ENCODE measurements at regions not wholly inside any gene's neighbourhood (a gene's known extent, or its start where the extent isn't known, plus 50 kb on each side); places are given as distances from the start of the nearest gene placed in this dataset.

DNA sequence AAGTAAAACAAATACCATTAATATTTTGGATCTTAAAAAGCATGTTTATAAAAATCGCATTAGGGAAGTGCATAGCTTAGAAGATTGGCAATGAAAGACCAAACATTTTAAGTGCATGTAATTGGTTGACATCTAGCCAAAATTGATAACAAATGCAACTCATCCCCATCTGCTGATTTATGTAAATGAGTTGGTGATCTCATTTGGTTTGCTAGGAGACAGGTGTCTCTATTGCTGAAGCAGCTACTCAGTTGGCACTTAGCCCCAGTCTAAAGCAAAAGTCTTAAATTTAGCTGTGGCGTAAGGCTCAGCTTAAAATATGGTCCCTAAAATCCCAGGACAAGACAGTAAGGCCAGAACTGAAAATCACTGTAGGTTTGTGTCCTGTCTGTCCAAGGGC is 113.5 kb upstream of the CHL1 start:
- TF ChIP-seq CTCF (IDR thresholded peaks at IDR 0.05): no peak
- DNase-seq (ENCODE audit: low spot score): no peak
- H3K27ac ChIP-seq: no peak overlapping the region
- H3K4me3 ChIP-seq: no peak overlapping the region

DNA sequence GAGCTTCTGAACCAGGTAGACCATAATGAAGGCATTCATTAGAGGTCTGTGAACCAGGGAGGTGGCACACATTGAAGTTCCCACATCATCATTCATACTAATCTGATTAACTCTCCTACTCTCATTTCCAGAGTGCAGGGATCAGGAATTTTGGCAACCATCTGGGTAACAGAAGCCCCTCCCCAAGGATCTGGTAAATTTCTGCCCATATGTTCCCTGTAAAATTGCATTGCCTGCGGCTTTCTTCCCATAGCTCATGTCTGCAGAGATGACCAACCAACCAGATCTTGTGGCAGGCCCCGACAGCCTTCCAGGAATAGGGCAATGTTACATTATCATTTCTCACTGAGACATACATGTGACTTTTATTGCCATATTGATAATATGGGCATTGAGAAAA is 111.4 kb upstream of the CHL1 start:
- H3K27ac ChIP-seq: no peak overlapping the region
- no peak overlapping the region for H3K4me3 ChIP-seq
- no peak for DNase-seq (ENCODE audit: low spot score)
- TF ChIP-seq CTCF (IDR thresholded peaks at IDR 0.05): no peak

DNA sequence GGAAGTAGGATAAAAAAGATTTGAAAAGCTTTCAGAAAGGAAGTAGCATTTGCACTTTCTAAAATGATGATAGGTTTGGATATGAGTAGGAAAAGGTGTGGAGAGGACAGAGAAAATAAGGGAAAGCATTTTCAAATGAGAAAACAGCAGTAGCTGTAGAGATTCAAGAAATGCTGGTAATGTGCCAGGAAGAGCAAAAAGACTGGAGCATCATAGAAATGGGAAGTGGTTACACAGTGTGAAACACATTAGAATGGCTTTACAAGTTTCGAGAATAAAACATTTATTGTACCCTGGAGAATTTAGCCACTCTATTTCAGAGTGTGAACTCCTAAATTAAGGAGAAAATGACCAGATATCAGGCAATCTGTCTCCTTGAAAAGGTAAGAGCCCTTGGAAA is 108.3 kb upstream of the CHL1 start:
- Histone ChIP-seq H3K27ac (no peak overlapping the region), H3K4me3 (no peak overlapping the region)
- no peak for DNase-seq (ENCODE audit: low spot score)
- TF ChIP-seq CTCF (IDR thresholded peaks at IDR 0.05): no peak

DNA sequence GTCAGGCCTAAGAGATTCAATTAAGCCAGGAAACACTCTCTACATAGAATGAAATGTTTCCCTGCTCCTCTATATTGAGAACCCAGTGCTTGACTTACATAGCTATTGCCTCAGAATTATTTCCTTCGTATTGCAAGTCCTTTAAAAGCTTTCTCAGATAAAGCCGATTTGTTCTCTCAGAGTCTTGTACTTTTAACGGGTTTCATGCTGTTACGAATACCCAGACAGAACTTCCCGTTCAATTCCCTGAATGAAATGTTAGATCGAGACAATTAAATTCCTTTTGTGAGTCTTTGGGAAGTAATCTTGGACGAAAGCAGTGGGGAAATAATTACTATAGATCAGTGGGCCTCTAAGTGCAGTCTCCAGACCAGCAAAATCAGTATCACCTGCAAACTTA is 102.8 kb upstream of the CHL1 start:
- no peak for DNase-seq (ENCODE audit: low spot score)
- no peak overlapping the region for H3K4me3 ChIP-seq
- TF ChIP-seq CTCF (IDR thresholded peaks at IDR 0.05): no peak

GRCh38 chr3:96259-96658 is 100.3 kb upstream of the CHL1 start:
- no peak for TF ChIP-seq CTCF (IDR thresholded peaks at IDR 0.05)
- H3K4me3 ChIP-seq: no peak overlapping the region
- DNase-seq (ENCODE audit: low spot score): no peak
- no peak overlapping the region for H3K27ac ChIP-seq

More for the DNA sequence above, 102.8 kb upstream of the CHL1 start:
- no peak overlapping the region for H3K27ac ChIP-seq

DNA sequence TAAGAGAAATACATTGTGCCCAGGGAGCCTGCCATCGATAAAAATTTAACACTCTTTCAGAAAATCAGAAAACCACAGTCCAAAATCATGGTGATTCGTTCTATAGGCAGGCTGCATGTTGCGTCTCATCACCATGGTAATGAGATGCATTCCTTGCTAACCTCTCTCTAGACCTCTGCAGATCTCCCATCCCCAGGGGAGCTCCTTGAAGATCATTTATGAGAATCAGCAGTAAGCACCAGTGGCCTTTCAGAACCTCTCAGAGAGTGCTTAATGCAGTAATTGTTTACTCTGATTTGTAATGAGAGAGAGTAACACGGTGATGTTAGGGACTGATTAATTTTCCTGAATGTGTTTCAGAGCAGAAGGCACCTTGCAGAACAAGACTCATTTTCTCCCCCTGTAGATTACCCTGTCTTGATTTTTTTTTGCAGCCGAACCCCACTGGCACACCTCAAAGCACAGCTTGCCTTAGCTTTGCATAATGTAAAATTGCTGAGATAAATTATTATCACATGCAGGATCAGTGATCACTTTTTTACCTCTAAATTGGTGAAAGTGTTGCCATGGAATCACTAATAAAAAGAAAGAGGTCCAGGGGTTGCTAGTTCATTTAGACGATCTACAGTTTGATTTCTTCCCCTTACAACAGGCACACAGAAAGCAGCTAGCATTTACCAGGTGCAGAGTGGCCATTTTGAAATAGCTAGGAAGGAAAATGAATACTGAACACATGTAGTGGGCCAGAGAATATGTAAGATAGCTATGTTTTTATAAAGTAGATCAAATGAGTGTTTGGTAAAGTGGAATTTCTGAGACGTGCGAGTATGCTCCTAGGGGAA is 98.9 kb upstream of the CHL1 start:
- no peak overlapping the region for H3K27ac ChIP-seq
- TF ChIP-seq CTCF (IDR thresholded peaks at IDR 0.05): no peak
- DNase-seq (ENCODE audit: low spot score): no peak
- no peak overlapping the region for H3K4me3 ChIP-seq

- TF ChIP-seq CTCF (IDR thresholded peaks at IDR 0.05): no peak
- no peak overlapping the region for H3K4me3 ChIP-seq
- H3K27ac ChIP-seq: no peak overlapping the region
- DNase-seq (ENCODE audit: low spot score): no peak
These were observed 98.3 kb upstream of the CHL1 start for GRCh38 chr3:98259-98654.
